GM19238 (cell line): ENCODE measurements at regions not wholly inside any gene's neighbourhood (a gene's known extent, or its start where the extent isn't known, plus 50 kb on each side); places are given as distances from the start of the nearest gene placed in this dataset.
"Not testable (repeated sequence)": the region's sequence is repeated elsewhere in the genome, so short reads cannot be mapped to it uniquely, and the experiment has no call there.

Experiments
- DNase-seq: peaks from one replicate; pipeline ENCODE4 v3.0.0; 2011; ENCODE audit warnings: low spot score; ENCODE audit not compliant: insufficient read length

DNA sequence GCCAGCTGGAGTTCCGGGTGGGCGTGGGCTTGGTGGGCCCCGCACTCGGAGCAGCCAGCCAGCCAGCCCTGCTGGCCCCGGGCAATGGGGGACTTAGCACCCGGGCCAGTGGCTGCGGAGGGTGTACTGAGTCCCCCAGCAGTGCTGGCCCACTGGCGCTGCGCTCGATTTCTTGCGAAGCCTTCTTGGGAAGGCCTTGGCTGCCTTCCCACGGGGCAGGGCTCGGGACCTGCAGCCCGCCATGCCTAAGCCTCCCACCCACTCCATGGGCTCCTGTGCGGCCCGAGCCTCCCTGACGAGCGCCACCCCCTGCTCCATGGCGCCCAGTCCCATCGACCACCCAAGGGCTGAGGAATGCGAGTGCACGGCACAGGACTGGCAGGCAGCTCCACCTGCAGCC lies 321.6 kb downstream of the SH2D4B start:
- not testable (repeated sequence) for DNase-seq

DNA sequence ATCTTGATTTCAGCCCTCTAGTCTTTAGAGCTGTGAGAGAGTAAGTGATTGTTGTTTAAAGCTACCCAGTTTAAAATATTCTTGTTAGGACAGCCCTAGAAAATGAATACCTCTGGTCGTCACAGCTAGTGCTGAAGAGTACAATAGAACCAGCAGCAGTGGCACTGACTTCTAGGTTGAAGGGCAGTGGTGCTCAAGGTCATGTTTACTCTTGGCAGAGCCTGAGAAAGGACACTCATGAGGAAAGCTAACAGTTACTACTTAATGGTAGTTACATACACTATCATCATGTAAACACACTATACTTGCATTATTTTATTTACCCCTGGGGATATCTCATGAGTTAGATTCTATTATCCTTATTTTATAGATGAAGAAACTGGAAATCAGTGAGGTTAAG lies 323.0 kb downstream of the SH2D4B start:
- DNase-seq = no peak

DNA sequence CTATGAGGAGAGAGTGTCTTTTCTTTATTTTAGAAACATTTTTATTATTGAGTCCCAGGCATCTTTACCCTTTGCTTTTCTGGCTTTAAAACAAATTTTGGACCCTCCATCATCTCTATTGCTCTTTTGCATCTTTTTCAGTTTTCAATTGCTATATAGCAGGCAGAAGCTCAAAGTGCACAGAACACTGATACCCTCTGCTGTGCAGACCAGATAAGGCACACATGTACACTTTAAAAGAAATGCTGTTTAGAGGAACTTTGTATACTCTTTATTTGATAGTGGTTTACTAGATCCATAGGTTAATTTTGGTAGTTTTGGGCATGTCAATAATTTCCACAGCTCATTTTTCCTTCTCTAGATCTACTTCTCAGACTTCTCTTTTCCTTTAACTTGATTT lies 324.2 kb downstream of the SH2D4B start:
- DNase-seq = no peak

DNA sequence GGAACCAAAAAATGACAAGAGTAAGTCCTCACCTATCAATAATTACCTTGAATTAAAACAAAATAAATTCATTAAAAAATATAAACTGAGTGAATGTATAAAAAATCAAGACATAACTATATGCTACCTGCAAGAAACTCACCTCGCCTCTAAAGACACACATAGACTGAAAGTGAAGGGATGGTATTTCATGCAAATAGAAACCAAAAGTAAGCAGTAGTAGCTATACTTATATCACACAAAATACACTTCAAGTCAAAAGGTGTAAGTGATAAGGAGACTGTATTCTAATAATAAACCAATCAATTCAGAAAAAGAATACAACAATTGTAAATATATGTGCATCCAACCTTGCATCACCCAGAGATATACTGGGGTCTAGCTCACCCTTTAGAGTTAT lies 332.6 kb downstream of the SH2D4B start:
- DNase-seq = no peak

GRCh38 chr10:80871083-80871482 lies 333.4 kb downstream of the SH2D4B start:
- no peak for DNase-seq

- no peak for DNase-seq
Observed at GRCh38 chr10:80878330-80878729, 340.6 kb downstream of the SH2D4B start.

DNA sequence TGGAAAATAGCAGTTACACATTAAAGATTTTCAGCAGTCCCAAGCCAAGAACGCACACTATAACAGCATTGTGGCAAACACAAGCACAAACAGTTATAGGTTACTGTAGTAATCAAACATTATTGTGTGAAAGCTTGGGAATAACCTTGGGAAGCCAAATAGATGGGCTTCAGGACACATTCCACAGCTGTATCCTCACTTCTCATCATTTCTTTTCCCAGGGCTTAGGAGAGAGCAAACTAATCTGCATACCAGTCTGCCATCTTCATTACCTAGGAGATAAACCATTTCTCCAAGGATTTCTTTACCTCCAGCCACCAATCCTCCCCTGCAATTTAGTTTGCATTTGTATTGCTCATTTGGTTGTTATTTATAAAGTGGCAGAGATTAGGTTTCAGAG lies 352.4 kb downstream of the SH2D4B start:
- no peak for DNase-seq

DNA sequence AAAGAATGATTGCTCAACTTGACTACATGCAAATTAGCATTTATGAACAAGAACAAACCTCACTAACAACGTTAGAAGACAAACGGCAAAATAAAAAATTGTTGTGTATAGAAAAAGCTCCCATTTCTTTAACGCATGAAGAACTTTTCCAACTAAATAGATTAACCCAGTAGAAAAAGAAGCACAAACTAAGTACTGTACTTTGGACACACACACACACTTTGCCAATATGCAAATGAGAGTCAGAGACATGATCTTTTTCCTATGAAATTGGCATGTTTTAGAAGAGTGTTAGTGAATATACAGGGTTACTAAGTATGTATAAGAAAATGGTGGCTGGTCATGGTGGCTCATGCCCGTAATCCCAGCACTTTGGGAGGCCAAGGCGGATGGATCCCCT lies 355.6 kb downstream of the SH2D4B start:
- DNase-seq = no peak

DNA sequence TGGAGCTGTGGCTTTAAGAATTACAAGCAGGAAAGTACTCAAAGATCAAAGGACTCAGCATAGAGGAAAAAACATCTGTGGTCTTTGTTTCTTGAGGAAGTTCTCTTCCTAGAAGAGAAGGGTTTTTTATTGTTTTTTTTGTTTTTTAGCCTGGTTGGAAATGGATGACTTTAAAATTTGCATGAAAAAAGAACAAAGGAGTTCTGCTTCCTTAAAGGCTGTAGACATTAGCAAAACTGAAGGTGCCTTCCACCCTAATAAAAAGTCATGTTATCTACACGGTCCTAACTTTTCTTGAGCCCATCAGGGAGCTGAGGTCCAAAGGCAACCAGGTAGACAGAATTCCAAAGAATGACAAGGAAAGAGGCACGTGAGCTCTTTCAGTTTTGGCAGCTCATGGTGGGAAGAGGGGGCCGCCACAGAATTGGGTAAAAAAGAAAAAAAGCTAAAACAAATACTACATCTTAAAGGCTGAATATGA lies 356.6 kb downstream of the SH2D4B start:
- no peak for DNase-seq

- DNase-seq = no peak
Observed at GRCh38 chr10:80894797-80895467, 357.2 kb downstream of the SH2D4B start.

DNA sequence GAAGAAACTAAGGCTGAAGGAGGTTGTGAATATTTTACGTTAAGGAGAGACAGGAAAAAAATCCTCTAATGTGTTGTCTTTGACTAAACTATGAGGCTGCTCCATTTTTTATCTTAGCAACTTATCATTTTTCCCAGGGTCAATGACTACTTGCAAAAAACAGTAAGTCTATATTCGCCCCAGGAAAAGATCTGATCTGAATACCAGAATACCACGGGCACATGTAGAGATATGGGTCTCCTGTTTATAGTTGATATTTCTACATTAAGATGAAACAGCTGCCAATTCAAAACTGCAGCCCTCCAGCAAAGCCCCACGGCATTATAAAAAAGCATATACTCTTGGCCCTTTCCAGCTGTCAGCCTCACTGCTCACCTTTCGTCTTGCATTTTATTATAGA lies 358.4 kb downstream of the SH2D4B start:
- no peak for DNase-seq

- DNase-seq = no peak
Observed at GRCh38 chr10:80896959-80897358, 359.3 kb downstream of the SH2D4B start.

DNA sequence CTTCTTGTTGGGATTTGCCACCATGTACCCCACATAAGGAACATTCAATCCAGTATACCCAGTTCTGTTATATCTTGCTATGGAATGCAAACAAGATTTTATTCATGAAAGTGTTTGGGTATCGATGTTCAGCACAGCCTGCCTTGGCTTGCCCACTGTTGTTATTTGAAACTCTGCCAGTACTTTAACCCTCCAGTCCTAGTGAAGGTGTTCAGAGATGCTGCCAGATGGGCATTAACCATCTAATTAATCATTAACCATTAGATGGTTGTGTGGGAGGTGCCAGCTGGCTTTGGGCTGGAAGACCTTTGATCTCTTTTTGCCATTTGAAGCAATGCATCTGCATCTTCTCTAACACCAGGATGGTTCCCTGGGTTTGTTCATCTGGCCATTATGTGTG lies 363.0 kb downstream of the SH2D4B start:
- no peak for DNase-seq

DNA sequence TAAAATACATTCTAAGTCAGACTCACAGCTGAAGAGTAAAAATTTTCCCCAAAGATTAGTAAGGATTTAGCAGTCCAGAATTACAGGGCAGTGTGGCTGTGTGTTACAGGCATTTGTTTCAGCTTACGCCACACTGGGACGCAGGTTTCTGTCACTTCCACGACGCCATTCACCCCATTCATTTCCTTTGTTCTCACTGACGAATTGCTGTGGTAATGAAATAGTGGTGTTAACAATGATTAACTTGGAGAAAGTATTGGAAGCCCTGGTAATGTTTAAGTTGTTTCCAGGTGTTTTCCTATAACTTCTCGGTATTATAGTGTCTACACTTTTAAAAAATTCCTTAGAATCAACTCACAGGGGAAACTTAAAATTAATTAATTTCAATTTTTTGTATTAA lies 370.9 kb downstream of the SH2D4B start:
- DNase-seq = no peak

GRCh38 chr10:80909254-80909653 lies 371.6 kb downstream of the SH2D4B start:
- no peak for DNase-seq

DNA sequence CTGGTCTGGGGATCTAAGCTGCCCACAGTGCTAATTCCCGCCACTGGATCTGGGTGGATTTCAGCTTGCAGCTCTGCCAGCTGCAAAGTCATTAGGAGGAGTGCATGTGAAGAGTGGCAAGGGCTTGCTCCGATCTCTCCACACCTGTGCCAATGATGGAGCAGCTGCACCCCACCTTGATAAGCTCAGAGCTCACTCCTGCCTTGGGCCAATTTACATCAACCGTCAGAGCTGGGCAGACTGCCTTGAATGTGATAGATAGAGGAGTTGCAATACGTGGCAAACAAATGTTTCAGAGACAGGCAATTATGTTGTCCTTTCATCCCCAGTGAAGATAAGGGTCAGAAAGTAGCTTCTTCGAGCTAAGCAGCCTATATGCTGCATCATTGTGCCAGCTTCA lies 379.9 kb downstream of the SH2D4B start:
- no peak for DNase-seq

DNA sequence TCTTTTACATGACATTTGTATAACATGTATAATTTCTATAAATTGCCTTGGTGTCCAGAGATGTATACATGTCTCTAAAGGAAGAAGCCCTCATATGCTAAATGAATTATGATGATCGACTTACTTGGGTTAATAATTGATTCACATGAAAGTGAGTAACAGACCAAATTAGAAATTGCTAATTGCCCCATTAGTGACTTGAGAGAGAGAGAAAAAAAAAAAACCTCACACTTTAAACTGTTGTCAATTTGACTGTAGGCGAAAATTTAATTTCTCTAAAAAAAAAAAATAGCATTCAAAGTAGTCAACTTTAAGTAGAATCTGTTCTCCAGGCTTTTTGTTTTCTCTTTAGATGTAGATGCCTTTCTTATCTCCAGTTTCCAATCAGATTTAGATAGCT lies 383.3 kb downstream of the SH2D4B start:
- no peak for DNase-seq

- no peak for DNase-seq
Observed at GRCh38 chr10:80924063-80924952, 386.6 kb downstream of the SH2D4B start.

GRCh38 chr10:80927419-80928078 lies 389.8 kb downstream of the SH2D4B start:
- no peak for DNase-seq

- no peak for DNase-seq
Observed at GRCh38 chr10:80938903-80939302, 401.2 kb downstream of the SH2D4B start.

DNA sequence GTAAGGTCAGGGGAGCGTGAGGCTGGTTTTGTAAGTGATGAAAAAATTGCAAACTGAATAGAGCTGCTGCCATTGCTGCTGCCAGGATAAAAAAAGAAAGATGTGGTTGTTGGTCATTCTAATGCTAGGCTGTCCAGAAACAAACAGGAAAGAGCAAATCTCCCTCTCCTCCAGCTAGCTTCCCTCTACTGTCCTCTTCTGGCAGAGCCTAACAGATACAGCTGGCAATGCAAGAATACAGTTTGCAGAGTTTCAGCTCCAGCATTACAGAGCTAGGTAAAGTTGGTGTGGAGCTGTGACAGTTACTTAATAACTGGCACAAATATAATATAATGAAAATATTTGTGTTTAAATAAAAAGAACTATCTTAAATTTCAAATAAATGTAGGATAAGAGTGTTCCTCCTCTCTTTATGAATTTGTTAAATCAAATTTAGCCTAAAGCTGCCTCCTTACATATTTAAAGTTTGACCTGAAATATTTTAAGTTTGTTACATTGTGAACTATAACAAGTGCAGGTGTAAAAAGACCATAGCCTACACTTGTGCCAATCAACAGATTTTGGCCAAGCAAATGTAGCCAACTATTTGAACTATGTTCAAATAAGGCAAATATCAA lies 407.7 kb downstream of the SH2D4B start:
- no peak for DNase-seq

DNA sequence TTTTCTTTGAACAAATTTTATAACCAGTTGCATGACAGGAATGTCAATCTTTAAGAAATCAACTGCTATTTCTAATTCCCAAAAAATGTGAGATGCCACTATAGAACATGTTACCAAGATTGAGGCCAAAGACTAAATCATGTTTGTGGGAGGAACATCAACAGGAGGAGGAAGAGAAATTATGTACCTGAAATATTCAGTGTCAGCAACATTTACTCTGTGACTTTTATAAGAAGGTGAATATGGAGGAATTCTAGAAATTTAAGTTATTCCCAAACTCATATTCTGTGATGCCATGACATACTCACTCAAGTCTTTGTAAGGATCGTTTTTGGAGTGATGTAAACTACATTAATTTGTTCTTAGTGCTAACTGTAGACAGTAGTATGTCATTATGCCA lies 408.4 kb downstream of the SH2D4B start:
- no peak for DNase-seq
